ENCODE measurements at regions not wholly inside any gene's neighbourhood (a gene's known extent, or its start where the extent isn't known, plus 50 kb on each side); places are given as distances from the start of the nearest gene placed in this dataset.

DNA sequence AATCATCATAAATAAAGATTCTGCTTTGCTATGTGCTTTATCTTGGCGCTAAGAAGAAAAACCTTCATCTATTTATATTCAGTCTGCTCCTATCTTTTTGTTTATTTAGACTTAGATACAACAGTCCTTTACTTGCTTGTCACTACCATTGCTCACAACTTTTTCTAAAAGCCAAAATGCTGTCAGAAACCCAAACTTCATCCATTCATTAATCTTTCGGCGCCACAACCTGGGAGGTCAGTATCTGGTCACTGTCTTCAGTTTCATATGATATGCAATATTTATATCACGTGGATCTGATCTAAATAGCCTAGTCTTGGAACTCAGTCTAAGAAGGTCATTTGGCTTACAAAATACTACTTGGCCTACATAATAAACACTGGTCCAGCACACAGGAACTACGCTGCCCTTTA lies 159.3 kb upstream of the TARS1 start:
- H2AFZ ChIP-seq (ENCODE audit: low read depth, low read length) = no peak overlapping the region
- no peak for TF ChIP-seq TCF7L2 (IDR thresholded peaks at IDR 0.05; ENCODE audit: low read depth, low read length)
- no peak for TF ChIP-seq BCOR (IDR thresholded peaks at IDR 0.05)
- no peak for TF ChIP-seq XRCC4 (IDR thresholded peaks at IDR 0.05; ENCODE audit: extremely low read depth, insufficient read depth, insufficient read length)
- no peak for TF ChIP-seq ZNF146 (CRISPR knock-in tag; IDR thresholded peaks at IDR 0.05; ENCODE audit: unreplicated experiment)
- no peak for TF ChIP-seq ZNF23 (CRISPR knock-in tag; IDR thresholded peaks at IDR 0.05)
- TF ChIP-seq ZFP1 (CRISPR knock-in tag; IDR thresholded peaks at IDR 0.05) = no peak
- no peak for TF ChIP-seq ZNF707 (CRISPR knock-in tag; conservative IDR thresholded peaks at IDR 0.05)
- TF ChIP-seq SREBF1 (IDR thresholded peaks at IDR 0.05; ENCODE audit: borderline replicate concordance, low read depth, low read length) = no peak
- no peak for TF ChIP-seq CAMTA2 (CRISPR knock-in tag; conservative IDR thresholded peaks at IDR 0.05)
- no peak for TF ChIP-seq CCAR2 (IDR thresholded peaks at IDR 0.05; ENCODE audit: low read depth, low read length)
- TF ChIP-seq RREB1 (CRISPR knock-in tag; IDR thresholded peaks at IDR 0.05) = no peak
- TF ChIP-seq, protein P1, sequence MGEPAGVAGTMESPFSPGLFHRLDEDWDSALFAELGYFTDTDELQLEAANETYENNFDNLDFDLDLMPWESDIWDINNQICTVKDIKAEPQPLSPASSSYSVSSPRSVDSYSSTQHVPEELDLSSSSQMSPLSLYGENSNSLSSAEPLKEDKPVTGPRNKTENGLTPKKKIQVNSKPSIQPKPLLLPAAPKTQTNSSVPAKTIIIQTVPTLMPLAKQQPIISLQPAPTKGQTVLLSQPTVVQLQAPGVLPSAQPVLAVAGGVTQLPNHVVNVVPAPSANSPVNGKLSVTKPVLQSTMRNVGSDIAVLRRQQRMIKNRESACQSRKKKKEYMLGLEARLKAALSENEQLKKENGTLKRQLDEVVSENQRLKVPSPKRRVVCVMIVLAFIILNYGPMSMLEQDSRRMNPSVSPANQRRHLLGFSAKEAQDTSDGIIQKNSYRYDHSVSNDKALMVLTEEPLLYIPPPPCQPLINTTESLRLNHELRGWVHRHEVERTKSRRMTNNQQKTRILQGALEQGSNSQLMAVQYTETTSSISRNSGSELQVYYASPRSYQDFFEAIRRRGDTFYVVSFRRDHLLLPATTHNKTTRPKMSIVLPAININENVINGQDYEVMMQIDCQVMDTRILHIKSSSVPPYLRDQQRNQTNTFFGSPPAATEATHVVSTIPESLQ (CRISPR knock-in tag; IDR thresholded peaks at IDR 0.05) = no peak
- no peak for TF ChIP-seq SLC30A9 (CRISPR knock-in tag; IDR thresholded peaks at IDR 0.05)
- no peak for TF ChIP-seq EWSR1 (IDR thresholded peaks at IDR 0.05; ENCODE audit: borderline replicate concordance, low read depth, partially characterized antibody)
- TF ChIP-seq HLTF (IDR thresholded peaks at IDR 0.05) = no peak
- no peak for TF ChIP-seq DIDO1 (tag; IDR thresholded peaks at IDR 0.05; ENCODE audit: low read depth)
- BruUV-seq (replicated peaks) = no TSS peak
- H3K27ac ChIP-seq (ENCODE audit: extremely low read depth, low read depth, low read length) = no peak overlapping the region
- H3K4me3 ChIP-seq = no peak overlapping the region
- in situ Hi-C loops (cut with MboI) = no loop called here
- H3K9me3 ChIP-seq (replicated peaks; ENCODE audit: control insufficient read depth, insufficient read depth, low read depth, low read length) = no peaks in the 10 kb centered on the region
- H3K4me2 ChIP-seq (ENCODE audit: insufficient read depth, low read length) = no peak overlapping the region
- H3K4me1 ChIP-seq (replicated peaks in 1 of 2; ENCODE audit: control insufficient read depth in 2 of 2, insufficient read depth in 2 of 2, low read length in 2 of 2) = no peaks in the 10 kb centered on the region
- no peaks in the 10 kb centered on the region for H3K36me3 ChIP-seq (ENCODE audit: control insufficient read depth, insufficient read depth, low read length)
- H3K9ac ChIP-seq (ENCODE audit: insufficient read depth in 1 of 2, low read depth in 2 of 2, low read length in 2 of 2) = no peak overlapping the region
- H3K9me1 ChIP-seq (ENCODE audit: control insufficient read depth, insufficient read depth, low read length) = no peaks in the 10 kb centered on the region
- POLR2A ChIA-PET = interaction anchor here (0.7 kb wide), 1 partner anchor 9 kb away, joined by 3 read pairs; no protein-coding TSS in a partner anchor
- no peak for ATAC-seq
- no peaks in the 10 kb centered on the region for H3K79me2 ChIP-seq (ENCODE audit: control insufficient read depth, insufficient read depth, low read length)
- DNase-seq (ENCODE audit: extremely low read depth in 1 of 4, low spot score in 3 of 4) = no peak
- no peak for FAIRE-seq
- intact Hi-C loops (cut with micrococcal nuclease) = no loop called here
- CTCF ChIA-PET (ENCODE audit: low intra/inter-chr PET ratio) = no interaction called here
- H3K27me3 ChIP-seq (ENCODE audit: control insufficient read depth in 2 of 2, insufficient read depth in 2 of 2, low read length in 2 of 2) = no peaks in the 10 kb centered on the region
- 1% methylated on average over 5 of the region's 5 CpGs for WGBS (ENCODE audit: insufficient coverage, low coverage, missing lambda C conversion rate)
- no peaks in the 10 kb centered on the region for H4K20me1 ChIP-seq (replicated peaks; ENCODE audit: control insufficient read depth, insufficient read depth, low read length)
